Subcutaneous abdominal adipose tissue (tissue), 5 donors: ENCODE measurements at regions not wholly inside any gene's neighbourhood (a gene's known extent, or its start where the extent isn't known, plus 50 kb on each side); places are given as distances from the start of the nearest gene placed in this dataset.

Source experiments
- H3K27ac ChIP-seq: one replicate; pipeline ENCODE4 v1.7.0; 2013; ENCODE audit warnings: low read depth, mild to moderate bottlenecking, inconsistent platforms, low read length, moderate library complexity
- H3K27me3 ChIP-seq, 5 donors: one replicate each; pipeline ENCODE4 v1.7.0; 2013; ENCODE audit warnings: low read length in 5 of 5, inconsistent platforms in 1 of 5; ENCODE audit not compliant: control insufficient read depth in 5 of 5, insufficient read depth in 4 of 5
- H3K36me3 ChIP-seq, 5 donors: one replicate each; pipeline ENCODE4 v1.7.0; 2013; ENCODE audit warnings: low read length in 5 of 5; ENCODE audit not compliant: control insufficient read depth in 5 of 5, insufficient read depth in 5 of 5
- H3K4me1 ChIP-seq, 5 donors: one replicate each; pipeline ENCODE4 v1.7.0; 2013; ENCODE audit warnings: low read length in 5 of 5, mild to moderate bottlenecking in 3 of 5, moderate library complexity in 1 of 5; ENCODE audit not compliant: control insufficient read depth in 5 of 5, insufficient read depth in 5 of 5
- H3K4me3 ChIP-seq, 5 donors: one replicate each; pipeline ENCODE4 v1.7.0; 2013; ENCODE audit warnings: low read length in 5 of 5, low read depth in 1 of 5
- H3K9ac ChIP-seq, 5 donors: one replicate each; pipeline ENCODE4 v1.7.0; 2013; ENCODE audit warnings: low read length in 5 of 5, mild to moderate bottlenecking in 4 of 5, moderate library complexity in 3 of 5
- H3K9me3 ChIP-seq, 5 donors: one replicate each; pipeline ENCODE4 v1.7.0; 2013; ENCODE audit warnings: low read length in 5 of 5; ENCODE audit not compliant: control insufficient read depth in 5 of 5
- donor health status: healthy.
- donor health status: healthy.
- donor health status: healthy.
- donor health status: healthy.
- donor health status: healthy.

- H3K9me3 ChIP-seq = peaks cover 0 to 20% (median 12%) of the 10 kb centered on the region in 5 donors
- H3K27me3 ChIP-seq = no peaks in the 10 kb centered on the region
Observed at GRCh38 chr6:4384656-4385055, 249.3 kb upstream of the ECI2 start.

DNA sequence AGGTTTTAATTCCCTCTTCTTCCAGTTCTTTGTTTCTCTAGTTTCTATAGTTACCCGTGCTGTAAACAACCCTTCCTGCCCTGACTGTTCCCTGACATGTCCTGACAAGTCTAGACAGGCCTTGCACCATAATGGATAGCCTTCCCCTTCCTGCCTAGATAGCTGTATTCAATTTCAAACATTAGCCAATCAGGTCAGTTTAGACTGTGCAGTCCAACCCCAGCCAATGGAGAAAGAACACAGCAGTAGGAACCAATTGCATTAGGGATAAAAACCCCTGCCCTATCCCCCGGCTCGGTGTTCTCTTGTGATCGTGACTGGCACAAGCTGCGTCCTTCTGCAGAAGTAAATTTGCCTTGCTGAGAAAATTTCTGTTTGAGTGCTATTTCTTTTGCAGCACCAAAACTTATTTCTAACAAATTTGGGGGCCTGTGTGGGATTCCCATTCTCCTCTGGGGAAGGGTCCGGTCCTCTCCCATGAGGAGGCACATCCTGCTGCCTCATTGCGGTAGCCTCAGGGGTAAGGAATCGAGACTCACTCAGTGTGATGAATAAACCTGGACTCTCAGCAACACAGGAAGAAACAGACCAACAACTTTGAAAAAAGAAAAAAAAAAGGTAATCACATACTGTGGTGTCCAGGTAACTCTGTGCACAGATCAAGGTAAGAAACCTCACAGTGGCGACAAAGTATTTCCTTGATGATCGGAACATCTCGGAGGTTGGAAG is 248.7 kb upstream of the ECI2 start:
- Histone ChIP-seq H3K27ac (no peak overlapping the region), H3K36me3 (no peaks in the 10 kb centered on the region), H3K9ac (no peak overlapping the region), H3K9me3 (peaks cover 0 to 20% (median 12%) of the 10 kb centered on the region in 5 donors), H3K4me1 (peaks cover 0 to 12% (median 0%) of the 10 kb centered on the region in 5 donors), H3K4me3 (no peak overlapping the region), H3K27me3 (no peaks in the 10 kb centered on the region)

More at GRCh38 chr6:4384656-4385055, 249.3 kb upstream of the ECI2 start:
- H3K4me3 ChIP-seq = no peak overlapping the region
- H3K9ac ChIP-seq = no peak overlapping the region
- peaks cover 0 to 12% (median 0%) of the 10 kb centered on the region in 5 donors for H3K4me1 ChIP-seq
- H3K27ac ChIP-seq = no peak overlapping the region
- no peaks in the 10 kb centered on the region for H3K36me3 ChIP-seq

DNA sequence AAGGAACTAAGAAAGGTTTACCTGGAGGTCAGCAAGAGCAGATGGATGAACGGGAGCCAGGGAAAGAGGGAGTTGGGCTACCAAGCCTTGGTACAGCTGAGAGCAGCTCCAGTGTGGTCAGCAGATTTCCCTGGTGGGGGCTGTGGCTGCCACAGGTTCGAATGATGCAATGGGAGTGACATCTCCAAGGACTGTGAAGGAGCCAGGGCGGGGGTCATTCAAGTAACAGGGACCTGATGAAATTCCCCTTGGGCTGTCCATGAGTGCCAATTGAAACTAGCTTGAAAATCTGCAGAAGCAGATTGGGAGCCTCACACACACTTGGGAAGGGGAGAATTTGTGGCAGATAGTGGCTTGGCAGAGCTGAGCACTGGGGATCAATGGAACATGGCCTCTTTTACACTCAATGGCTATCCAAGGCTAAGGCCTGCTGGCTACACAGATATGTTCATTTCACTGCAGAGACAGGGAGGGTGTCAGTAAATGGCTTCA is 247.0 kb upstream of the ECI2 start:
- Histone ChIP-seq H3K4me1 (peaks cover 0 to 12% (median 0%) of the 10 kb centered on the region in 5 donors), H3K27ac (no peak overlapping the region), H3K9ac (no peak overlapping the region), H3K9me3 (peaks cover 0 to 20% (median 12%) of the 10 kb centered on the region in 5 donors), H3K4me3 (no peak overlapping the region), H3K36me3 (no peaks in the 10 kb centered on the region), H3K27me3 (no peaks in the 10 kb centered on the region)

GRCh38 chr6:4381381-4381780 is 246.0 kb upstream of the ECI2 start:
- H3K27me3 ChIP-seq = peaks cover 0 to 3% (median 0%) of the 10 kb centered on the region in 5 donors
- H3K9me3 ChIP-seq = peaks cover 0 to 20% (median 12%) of the 10 kb centered on the region in 5 donors
- H3K27ac ChIP-seq = no peak overlapping the region
- no peak overlapping the region for H3K9ac ChIP-seq
- peaks cover 0 to 12% (median 0%) of the 10 kb centered on the region in 5 donors for H3K4me1 ChIP-seq
- H3K36me3 ChIP-seq = no peaks in the 10 kb centered on the region
- H3K4me3 ChIP-seq = no peak overlapping the region

- H3K36me3 ChIP-seq = no peaks in the 10 kb centered on the region
Observed at GRCh38 chr6:4380881-4381281, 245.5 kb upstream of the ECI2 start.

DNA sequence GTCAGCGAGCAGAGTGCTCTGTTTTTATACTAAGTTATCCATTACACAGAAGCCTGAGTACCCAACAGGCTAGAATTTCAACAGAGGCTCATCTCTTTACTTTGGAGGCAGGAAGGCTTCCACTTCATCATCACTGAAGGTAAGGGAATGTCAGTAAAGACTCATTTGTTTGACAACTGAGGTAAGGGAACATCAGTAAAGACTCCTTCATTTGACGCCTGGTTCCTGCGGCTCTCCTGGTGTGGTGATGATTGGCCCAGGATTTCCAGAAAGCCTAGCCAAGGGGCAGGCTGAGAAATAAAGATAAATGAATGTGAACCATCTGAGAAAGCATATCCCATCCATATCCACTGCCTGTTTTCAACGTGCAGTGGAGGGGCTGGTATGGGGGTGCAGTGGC is 244.6 kb upstream of the ECI2 start:
- Histone ChIP-seq H3K4me3 (no peak overlapping the region), H3K9ac (no peak overlapping the region), H3K4me1 (peaks cover 0 to 12% (median 0%) of the 10 kb centered on the region in 5 donors), H3K36me3 (no peaks in the 10 kb centered on the region), H3K27ac (no peak overlapping the region), H3K27me3 (peaks cover 0 to 3% (median 0%) of the 10 kb centered on the region in 5 donors), H3K9me3 (peaks cover 0 to 16% (median 12%) of the 10 kb centered on the region in 5 donors)

More at GRCh38 chr6:4380881-4381281, 245.5 kb upstream of the ECI2 start:
- no peak overlapping the region for H3K27ac ChIP-seq
- H3K9ac ChIP-seq = no peak overlapping the region
- H3K4me1 ChIP-seq = peaks cover 0 to 12% (median 0%) of the 10 kb centered on the region in 5 donors
- H3K27me3 ChIP-seq = peaks cover 0 to 3% (median 0%) of the 10 kb centered on the region in 5 donors
- H3K9me3 ChIP-seq = peaks cover 0 to 20% (median 12%) of the 10 kb centered on the region in 5 donors
- H3K4me3 ChIP-seq = no peak overlapping the region

DNA sequence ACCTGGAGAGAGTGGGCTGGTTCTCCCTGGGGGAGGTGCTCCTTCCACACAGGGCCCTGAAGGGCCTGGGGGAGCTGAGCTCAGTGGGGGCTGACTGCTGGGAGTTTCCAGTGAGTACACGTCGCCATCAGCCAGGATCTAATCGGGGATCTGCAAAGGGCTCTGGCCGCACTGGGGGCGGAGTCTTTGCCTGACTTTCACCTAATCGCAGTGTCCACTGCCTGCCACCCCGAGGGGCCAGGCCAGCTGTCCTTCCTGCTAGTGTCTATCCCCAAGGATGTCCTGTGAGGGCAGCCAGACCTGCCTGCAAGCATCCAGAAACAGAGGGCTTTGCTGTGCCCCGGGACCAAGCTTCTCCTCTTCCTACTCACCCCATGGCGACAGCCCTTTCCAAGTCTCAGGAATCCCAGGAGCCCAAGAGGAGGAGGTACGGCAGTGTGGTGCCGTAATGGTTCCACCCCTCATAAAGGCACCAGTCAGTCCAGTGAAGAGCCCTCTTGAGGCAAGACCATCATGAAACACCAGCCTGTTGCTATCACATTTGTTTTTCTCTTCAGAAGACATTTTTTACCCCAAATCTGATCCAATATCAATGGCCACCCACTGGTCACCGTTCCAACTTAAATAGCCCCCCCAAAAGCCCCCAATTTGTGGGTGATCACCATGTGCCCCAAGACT is 243.1 kb upstream of the ECI2 start:
- Histone ChIP-seq H3K36me3 (no peaks in the 10 kb centered on the region), H3K4me3 (no peak overlapping the region), H3K4me1 (peaks cover 0 to 12% (median 0%) of the 10 kb centered on the region in 5 donors), H3K27ac (no peak overlapping the region), H3K27me3 (peaks cover 0 to 3% (median 0%) of the 10 kb centered on the region in 5 donors), H3K9me3 (peaks cover 0 to 3% (median 1%) of the 10 kb centered on the region in 5 donors), H3K9ac (no peak overlapping the region)

DNA sequence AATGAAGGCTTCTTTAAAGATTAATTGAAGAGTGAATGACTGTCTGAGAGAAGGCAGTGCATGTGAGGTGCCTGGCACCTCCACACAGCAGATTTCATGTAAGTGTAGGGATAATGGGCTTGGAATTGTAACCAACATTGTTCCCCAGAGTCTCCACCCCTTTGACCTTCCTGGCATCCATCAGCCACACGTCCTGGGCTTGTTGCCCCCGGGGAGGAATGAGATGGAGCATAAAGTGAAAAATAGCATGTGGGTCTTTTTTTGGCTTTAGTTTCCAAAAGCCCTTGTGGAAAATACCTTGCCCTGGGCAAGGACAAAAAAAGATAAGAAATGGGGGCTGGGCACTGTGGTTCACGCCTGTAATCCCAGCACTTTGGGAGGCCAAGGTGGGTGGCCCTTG is 242.2 kb upstream of the ECI2 start:
- no peak overlapping the region for H3K27ac ChIP-seq
- no peaks in the 10 kb centered on the region for H3K36me3 ChIP-seq
- no peaks in the 10 kb centered on the region for H3K9me3 ChIP-seq
- H3K9ac ChIP-seq = no peak overlapping the region
- H3K4me3 ChIP-seq = no peak overlapping the region
- peaks cover 0 to 12% (median 0%) of the 10 kb centered on the region in 5 donors for H3K4me1 ChIP-seq
- H3K27me3 ChIP-seq = peaks cover 0 to 3% (median 0%) of the 10 kb centered on the region in 5 donors

GRCh38 chr6:4374216-4374615 is 238.8 kb upstream of the ECI2 start:
- no peak overlapping the region for H3K27ac ChIP-seq
- no peaks in the 10 kb centered on the region for H3K9me3 ChIP-seq
- H3K27me3 ChIP-seq = peaks cover 0 to 3% (median 0%) of the 10 kb centered on the region in 5 donors
- peaks cover 0 to 5% (median 0%) of the 10 kb centered on the region in 5 donors for H3K4me1 ChIP-seq
- H3K4me3 ChIP-seq = no peak overlapping the region
- no peak overlapping the region for H3K9ac ChIP-seq
- no peaks in the 10 kb centered on the region for H3K36me3 ChIP-seq

DNA sequence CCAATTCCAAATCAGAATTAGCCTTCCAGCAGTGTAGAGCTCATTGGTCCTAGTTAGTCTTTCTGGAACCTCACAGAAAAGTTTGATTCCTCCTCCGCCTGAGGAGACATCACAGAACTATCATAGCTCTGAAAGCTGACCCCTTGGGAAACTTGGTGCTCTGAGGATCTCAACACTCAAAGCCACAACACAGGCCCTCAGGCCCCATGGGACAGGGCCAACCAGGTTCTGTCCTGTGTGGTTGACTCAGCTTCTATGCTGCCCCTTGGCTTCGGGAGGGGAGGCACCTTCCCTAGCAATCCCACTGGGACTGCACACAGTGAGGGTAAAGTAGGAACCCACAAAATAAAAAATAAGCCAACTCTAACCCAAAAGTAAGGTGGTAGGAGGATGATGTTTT is 237.5 kb upstream of the ECI2 start:
- H3K4me3 ChIP-seq = no peak overlapping the region
- no peaks in the 10 kb centered on the region for H3K36me3 ChIP-seq
- H3K27me3 ChIP-seq = peaks cover 0 to 3% (median 0%) of the 10 kb centered on the region in 5 donors
- no peak overlapping the region for H3K27ac ChIP-seq
- peaks cover 0 to 5% (median 0%) of the 10 kb centered on the region in 5 donors for H3K4me1 ChIP-seq
- H3K9me3 ChIP-seq = no peaks in the 10 kb centered on the region
- no peak overlapping the region for H3K9ac ChIP-seq
